ENCODE measurements at regions not wholly inside any gene's neighbourhood (a gene's known extent, or its start where the extent isn't known, plus 50 kb on each side); places are given as distances from the start of the nearest gene placed in this dataset.
A peak's percentile ranks its signal among the peaks of the same experiment; 100 is the strongest.
"Not testable (repeated sequence)": the region's sequence is repeated elsewhere in the genome, so short reads cannot be mapped to it uniquely, and the experiment has no call there.

DNA sequence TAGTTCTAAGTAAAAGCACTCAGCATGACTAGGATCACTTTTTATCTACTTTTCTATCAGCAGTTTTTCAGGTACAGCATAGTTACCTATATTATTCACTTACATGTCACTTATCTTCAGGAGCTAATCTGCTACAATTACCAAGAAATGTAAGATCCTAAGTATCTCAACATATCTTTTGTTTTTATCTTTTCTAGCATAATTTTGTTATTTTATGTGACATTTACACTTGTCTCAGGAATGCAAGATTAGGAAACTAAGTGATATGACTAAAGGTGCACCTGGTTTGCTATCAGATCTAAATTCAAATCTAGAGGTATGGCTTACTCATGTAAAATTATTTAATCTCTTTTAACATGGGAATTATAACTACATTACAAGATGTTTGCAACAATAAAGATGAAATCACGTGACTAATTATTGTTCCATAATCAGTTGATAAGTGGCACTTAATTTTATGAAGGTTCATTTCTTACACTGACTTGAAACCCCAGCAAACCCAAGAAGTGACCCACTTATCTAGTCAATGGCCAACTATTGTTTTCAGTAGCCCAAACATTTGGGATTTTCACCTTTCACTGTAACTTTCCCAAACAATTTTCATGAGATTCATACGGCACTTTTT lies 390.3 kb upstream of the PCDH15 start:
- no peak for DNase-seq (ENCODE audit: extremely low spot score)
- ChIA-PET POLR2A (no interaction called here), CTCF (no interaction called here)
- TF ChIP-seq ZNF384 (IDR thresholded peaks at IDR 0.05) (no peak), TARDBP (IDR thresholded peaks at IDR 0.05) (no peak), FOXM1 (IDR thresholded peaks at IDR 0.05; ENCODE audit: borderline replicate concordance) (no peak), BHLHE40 (IDR thresholded peaks at IDR 0.05; ENCODE audit: borderline replicate concordance) (no peak), ELF4 (IDR thresholded peaks at IDR 0.05) (no peak)

DNA sequence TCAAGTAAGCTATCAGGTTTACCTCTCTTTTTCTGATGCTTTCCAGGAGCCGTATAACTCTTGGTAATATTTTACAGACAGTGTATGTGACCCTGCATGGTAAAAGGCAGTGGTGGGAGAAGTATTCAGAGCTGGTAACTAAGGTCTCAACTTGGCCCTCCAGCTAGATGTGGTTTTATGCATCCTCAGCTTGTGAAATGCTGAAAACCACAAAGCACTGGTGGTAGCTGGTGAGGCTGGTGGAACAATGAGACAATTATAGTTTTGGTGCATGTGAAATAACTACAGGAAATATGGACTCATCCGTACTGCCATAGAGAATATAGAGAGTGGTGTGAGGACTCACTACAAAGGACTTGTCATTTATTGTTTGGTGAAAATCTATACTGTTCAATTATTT lies 383.0 kb upstream of the PCDH15 start:
- ChIA-PET CTCF (no interaction called here), POLR2A (no interaction called here)
- no peak for TF ChIP-seq PKNOX1 (IDR thresholded peaks at IDR 0.05)
- TF ChIP-seq TARDBP (IDR thresholded peaks at IDR 0.05), result no peak
- no peak for TF ChIP-seq L3MBTL2 (conservative IDR thresholded peaks at IDR 0.05)
- no peak for TF ChIP-seq FOXA1 (IDR thresholded peaks at IDR 0.05)
- TF ChIP-seq ELF4 (IDR thresholded peaks at IDR 0.05), result no peak
- no peak for TF ChIP-seq HDGF (IDR thresholded peaks at IDR 0.05; ENCODE audit: borderline replicate concordance)
- DNase-seq (ENCODE audit: extremely low spot score), result no peak

GRCh38 chr10:55180357-55180756 lies 379.3 kb upstream of the PCDH15 start:
- POLR2A ChIA-PET, result no interaction called here
- CTCF ChIA-PET, result no interaction called here
- no peak for DNase-seq (ENCODE audit: extremely low spot score)
- no peak for TF ChIP-seq ARNT (IDR thresholded peaks at IDR 0.05)
- no peak for TF ChIP-seq SP1 (IDR thresholded peaks at IDR 0.05)
- no peak for TF ChIP-seq SUZ12 (IDR thresholded peaks at IDR 0.05)
- TF ChIP-seq L3MBTL2 (conservative IDR thresholded peaks at IDR 0.05), result no peak
- TF ChIP-seq PKNOX1 (IDR thresholded peaks at IDR 0.05), result no peak
- TF ChIP-seq FOXK2 (IDR thresholded peaks at IDR 0.05), result no peak
- no peak for TF ChIP-seq ZNF384 (IDR thresholded peaks at IDR 0.05)
- TF ChIP-seq NFRKB (IDR thresholded peaks at IDR 0.05), result no peak
- TF ChIP-seq ELF4 (IDR thresholded peaks at IDR 0.05), result no peak
- TF ChIP-seq TARDBP (IDR thresholded peaks at IDR 0.05), result no peak

- DNase-seq (ENCODE audit: extremely low spot score), result peak; percentile 9
- ChIA-PET POLR2A (no interaction called here), CTCF (no interaction called here)
- TF ChIP-seq BHLHE40 (IDR thresholded peaks at IDR 0.05; ENCODE audit: borderline replicate concordance) (no peak), TARDBP (IDR thresholded peaks at IDR 0.05) (no peak), NFRKB (IDR thresholded peaks at IDR 0.05) (no peak), PKNOX1 (IDR thresholded peaks at IDR 0.05) (no peak), SUZ12 (IDR thresholded peaks at IDR 0.05) (no peak), FOXK2 (IDR thresholded peaks at IDR 0.05) (no peak), HDGF (IDR thresholded peaks at IDR 0.05; ENCODE audit: borderline replicate concordance) (no peak), CTBP1 (IDR thresholded peaks at IDR 0.05; ENCODE audit: borderline replicate concordance) (no peak), ARNT (IDR thresholded peaks at IDR 0.05) (no peak), FOXA1 (IDR thresholded peaks at IDR 0.05) (no peak), SP1 (IDR thresholded peaks at IDR 0.05) (no peak), LEF1 (IDR thresholded peaks at IDR 0.05; ENCODE audit: borderline replicate concordance) (no peak), ZNF384 (IDR thresholded peaks at IDR 0.05) (no peak), FOXM1 (IDR thresholded peaks at IDR 0.05; ENCODE audit: borderline replicate concordance) (no peak), ELF4 (IDR thresholded peaks at IDR 0.05) (no peak), L3MBTL2 (conservative IDR thresholded peaks at IDR 0.05) (no peak)
These were observed 373.4 kb upstream of the PCDH15 start for GRCh38 chr10:55174419-55174818.

DNA sequence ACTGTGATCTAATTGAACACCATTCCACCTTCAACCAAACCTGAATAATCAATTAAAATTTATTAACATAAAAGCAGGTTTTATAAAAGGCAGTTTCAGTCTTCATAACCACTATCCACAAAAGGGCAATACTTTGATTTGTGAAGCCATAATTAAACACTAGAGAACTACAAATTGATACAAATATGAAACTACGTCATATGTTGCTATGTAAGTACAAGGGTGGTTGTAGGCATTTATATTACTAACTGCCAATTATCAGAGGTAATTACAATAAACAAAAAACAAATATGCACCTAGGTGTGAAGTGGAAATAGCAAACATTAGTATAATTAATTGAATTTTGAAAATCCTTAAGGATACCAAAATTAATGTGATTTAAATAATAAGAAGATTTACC lies 368.5 kb upstream of the PCDH15 start:
- TF ChIP-seq FOXK2 (IDR thresholded peaks at IDR 0.05) (no peak), LEF1 (IDR thresholded peaks at IDR 0.05; ENCODE audit: borderline replicate concordance) (no peak), NFRKB (IDR thresholded peaks at IDR 0.05) (no peak), L3MBTL2 (conservative IDR thresholded peaks at IDR 0.05) (no peak), SP1 (IDR thresholded peaks at IDR 0.05) (no peak)
- POLR2A ChIA-PET, result no interaction called here
- DNase-seq (ENCODE audit: extremely low spot score), result no peak
- CTCF ChIA-PET, result no interaction called here

DNA sequence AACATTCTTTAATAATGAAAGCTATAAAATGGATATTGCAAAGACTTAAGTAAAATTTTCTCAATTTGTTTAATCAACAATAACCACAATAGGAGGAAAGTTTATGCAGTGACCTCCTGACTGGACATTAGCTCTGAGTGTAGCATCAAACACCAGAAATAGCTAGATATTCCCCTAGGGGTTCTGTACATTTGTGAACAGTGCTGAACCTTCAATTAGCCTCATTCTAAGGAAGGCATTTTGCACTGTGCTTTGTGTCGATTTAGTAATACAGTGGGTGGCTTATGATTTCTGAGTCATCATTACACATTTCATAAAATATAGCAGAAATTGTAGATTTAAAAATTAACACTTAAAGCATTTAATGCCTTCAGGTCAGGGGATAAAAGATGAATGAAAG lies 367.3 kb upstream of the PCDH15 start:
- POLR2A ChIA-PET, result no interaction called here
- CTCF ChIA-PET, result no interaction called here
- no peak for DNase-seq (ENCODE audit: extremely low spot score)
- no peak for TF ChIP-seq HDGF (IDR thresholded peaks at IDR 0.05; ENCODE audit: borderline replicate concordance)
- no peak for TF ChIP-seq FOXK2 (IDR thresholded peaks at IDR 0.05)

DNA sequence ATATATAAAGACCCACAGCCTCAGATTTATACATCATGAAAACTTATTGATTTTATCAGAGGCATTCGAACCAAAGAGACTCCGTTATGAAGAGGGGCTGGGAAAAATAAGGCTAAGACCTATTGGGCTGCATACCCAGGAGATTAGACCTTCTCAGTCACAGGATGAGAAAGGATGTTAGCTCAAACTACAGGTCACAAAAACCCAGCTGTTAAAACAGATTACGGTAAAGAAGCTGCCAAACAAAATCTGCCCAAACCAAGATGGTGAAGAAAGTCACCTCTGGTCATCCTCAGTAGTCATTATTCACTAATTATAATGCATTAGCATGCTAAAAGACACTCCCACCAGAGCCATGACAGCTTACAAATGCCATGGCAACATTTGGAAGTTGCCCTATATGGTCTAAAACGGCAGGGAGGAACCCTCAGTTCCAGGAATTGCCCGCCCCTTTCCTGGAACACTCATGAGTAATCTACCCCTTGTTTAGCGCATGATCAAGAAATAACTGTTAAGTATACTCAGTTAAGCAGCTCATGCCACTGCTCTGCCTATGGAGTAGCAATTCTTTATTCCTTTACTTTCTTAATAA lies 362.5 kb upstream of the PCDH15 start:
- TF ChIP-seq FOXK2 (IDR thresholded peaks at IDR 0.05), result no peak
- CTCF ChIA-PET, result no interaction called here
- no peak for DNase-seq (ENCODE audit: extremely low spot score)
- POLR2A ChIA-PET, result no interaction called here

- POLR2A ChIA-PET; CTCF ChIA-PET; DNase-seq (ENCODE audit: extremely low spot score): not testable (repeated sequence)
These were observed 361.3 kb upstream of the PCDH15 start for GRCh38 chr10:55162321-55162720.
